Ishikawa (cell line): ENCODE measurements at regions not wholly inside any gene's neighbourhood (a gene's known extent, or its start where the extent isn't known, plus 50 kb on each side); places are given as distances from the start of the nearest gene placed in this dataset.

Source experiments
- CEBPB ChIP-seq: IDR thresholded peaks from 2 replicates; pipeline ENCODE4 v1.6.1; 2012
- EGR1 ChIP-seq: IDR thresholded peaks from 2 replicates; pipeline ENCODE4 v1.6.1; 2012
- EP300 ChIP-seq: IDR thresholded peaks from 2 replicates; pipeline ENCODE4 v1.6.1; 2012; ENCODE audit warnings: borderline replicate concordance
- FOXM1 ChIP-seq: IDR thresholded peaks from 2 replicates; pipeline ENCODE4 v1.6.1; 2012; ENCODE audit warnings: low read depth, borderline replicate concordance
- MAX ChIP-seq: IDR thresholded peaks from 2 replicates; pipeline ENCODE4 v1.6.1; 2012
- RAD21 ChIP-seq: IDR thresholded peaks from 2 replicates; pipeline ENCODE4 v1.6.1; 2012; ENCODE audit warnings: low read depth
- TAF1 ChIP-seq: IDR thresholded peaks from 2 replicates; pipeline ENCODE4 v1.6.1; 2012; ENCODE audit warnings: low read depth, mild to moderate bottlenecking
- TCF12 ChIP-seq: IDR thresholded peaks from 2 replicates; pipeline ENCODE4 v1.6.1; 2012; ENCODE audit warnings: low read depth
- TEAD4 ChIP-seq: IDR thresholded peaks from 2 replicates; pipeline ENCODE4 v1.6.1; 2012
- YY1 ChIP-seq: IDR thresholded peaks from 2 replicates; pipeline ENCODE4 v1.6.1; 2012; ENCODE audit warnings: low read depth
- TF ChIP-seq, protein P1 (sequence below): IDR thresholded peaks from 2 replicates; pipeline ENCODE4 v1.6.1; 2012; ENCODE audit warnings: low read depth, mild to moderate bottlenecking

DNA sequence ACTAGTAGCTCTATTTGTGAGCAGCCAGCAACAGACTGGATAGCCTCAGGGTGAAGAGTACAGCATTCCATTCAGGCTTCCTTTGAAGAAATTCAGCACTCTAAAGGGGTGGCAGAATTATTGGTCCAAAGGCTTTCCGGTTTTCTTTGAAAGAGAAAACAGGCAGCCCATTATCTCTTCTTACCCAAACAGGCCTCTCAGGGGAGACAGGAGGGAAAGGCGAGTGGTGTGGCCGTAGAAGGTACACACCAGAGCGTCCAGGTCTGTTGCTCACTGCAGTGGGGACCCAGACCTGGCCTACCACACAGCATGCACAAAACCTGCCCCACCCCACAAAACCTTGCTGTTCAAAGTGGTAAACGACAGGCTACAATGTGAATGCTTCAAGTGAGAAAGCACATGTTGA is 83.3 kb downstream of the ZNF608 start:
- TF ChIP-seq FOXM1 (no peak), CEBPB (no peak), MAX (no peak), TAF1 (no peak), EP300 (no peak), TCF12 (no peak), YY1 (no peak), EGR1 (no peak), TEAD4 (no peak), RAD21 (no peak)
- TF ChIP-seq, protein P1, sequence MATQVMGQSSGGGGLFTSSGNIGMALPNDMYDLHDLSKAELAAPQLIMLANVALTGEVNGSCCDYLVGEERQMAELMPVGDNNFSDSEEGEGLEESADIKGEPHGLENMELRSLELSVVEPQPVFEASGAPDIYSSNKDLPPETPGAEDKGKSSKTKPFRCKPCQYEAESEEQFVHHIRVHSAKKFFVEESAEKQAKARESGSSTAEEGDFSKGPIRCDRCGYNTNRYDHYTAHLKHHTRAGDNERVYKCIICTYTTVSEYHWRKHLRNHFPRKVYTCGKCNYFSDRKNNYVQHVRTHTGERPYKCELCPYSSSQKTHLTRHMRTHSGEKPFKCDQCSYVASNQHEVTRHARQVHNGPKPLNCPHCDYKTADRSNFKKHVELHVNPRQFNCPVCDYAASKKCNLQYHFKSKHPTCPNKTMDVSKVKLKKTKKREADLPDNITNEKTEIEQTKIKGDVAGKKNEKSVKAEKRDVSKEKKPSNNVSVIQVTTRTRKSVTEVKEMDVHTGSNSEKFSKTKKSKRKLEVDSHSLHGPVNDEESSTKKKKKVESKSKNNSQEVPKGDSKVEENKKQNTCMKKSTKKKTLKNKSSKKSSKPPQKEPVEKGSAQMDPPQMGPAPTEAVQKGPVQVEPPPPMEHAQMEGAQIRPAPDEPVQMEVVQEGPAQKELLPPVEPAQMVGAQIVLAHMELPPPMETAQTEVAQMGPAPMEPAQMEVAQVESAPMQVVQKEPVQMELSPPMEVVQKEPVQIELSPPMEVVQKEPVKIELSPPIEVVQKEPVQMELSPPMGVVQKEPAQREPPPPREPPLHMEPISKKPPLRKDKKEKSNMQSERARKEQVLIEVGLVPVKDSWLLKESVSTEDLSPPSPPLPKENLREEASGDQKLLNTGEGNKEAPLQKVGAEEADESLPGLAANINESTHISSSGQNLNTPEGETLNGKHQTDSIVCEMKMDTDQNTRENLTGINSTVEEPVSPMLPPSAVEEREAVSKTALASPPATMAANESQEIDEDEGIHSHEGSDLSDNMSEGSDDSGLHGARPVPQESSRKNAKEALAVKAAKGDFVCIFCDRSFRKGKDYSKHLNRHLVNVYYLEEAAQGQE: no peak
